ENCODE measurements at regions not wholly inside any gene's neighbourhood (a gene's known extent, or its start where the extent isn't known, plus 50 kb on each side); places are given as distances from the start of the nearest gene placed in this dataset.

DNA sequence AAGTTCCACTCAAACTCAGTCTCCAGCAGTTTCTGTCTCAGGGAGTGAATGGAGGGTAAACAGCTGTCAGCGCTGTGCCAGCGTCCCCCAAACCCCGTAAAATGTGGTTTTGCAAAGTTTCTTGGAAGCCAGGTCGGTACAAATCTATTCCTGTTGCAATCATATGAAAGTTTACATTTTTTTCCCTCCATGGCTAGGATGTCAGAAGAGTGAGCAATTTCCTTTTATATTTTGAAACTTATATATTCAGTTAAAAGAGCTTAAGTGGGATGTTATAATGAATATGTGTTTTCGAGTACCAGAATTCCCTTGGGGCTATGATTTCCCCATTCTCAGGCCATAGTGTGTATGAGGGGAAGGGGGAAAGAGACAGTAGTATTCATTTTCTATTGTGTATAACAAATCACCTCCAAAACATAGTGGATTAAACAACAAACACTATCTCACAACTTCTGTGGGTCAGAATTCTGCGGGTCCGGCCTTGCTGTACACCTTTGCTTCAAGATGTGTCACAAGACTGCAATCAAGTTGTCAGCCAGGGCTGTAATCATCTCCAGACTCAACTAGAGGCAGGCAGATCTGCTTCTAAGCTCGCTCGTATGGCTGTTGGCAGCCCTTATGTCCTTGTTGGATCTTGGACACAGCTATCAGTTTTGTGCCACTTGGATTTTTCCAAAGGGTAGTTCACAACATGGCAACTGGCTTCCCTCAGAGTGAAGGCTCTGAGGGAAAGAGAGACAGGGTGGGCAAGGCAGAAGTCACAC is 107.4 kb downstream of the SNX18 start:
- peak overlapping the region in 1 of 2 donors; percentile 77 for H3K4me3 Mint-ChIP-seq

DNA sequence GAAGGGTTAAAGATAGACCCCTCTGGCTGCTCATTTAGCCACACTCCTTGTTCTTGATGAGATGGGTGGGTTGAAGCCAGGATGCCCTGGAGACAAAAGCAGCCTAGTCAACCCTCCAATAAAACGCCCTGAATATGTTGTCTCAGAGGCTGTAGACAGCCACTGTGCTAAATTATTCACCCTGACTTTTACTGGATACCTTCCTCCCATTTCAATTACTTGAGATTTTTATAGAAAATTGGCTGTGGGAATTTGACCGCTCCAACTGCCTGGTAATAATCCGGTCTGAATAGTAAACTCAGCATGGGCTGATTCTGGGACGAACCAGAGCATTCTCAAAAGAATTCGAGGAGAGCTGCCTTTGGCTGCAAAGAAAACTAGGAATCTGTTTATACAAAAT is 104.2 kb downstream of the SNX18 start:
- Mint-ChIP-seq H3K27me3 (ENCODE audit: low read depth in 3 of 3) (peaks cover 0 to 1% (median 0%) of the 10 kb centered on the region in 3 donors), H3K4me3 (no peak overlapping the region), H3K4me1 (peaks cover 59% of the 10 kb centered on the region), H3K27ac (no peak overlapping the region), H3K36me3 (peaks cover 6 to 10% of the 10 kb centered on the region in 2 donors), H3K9me3 (peaks cover 7 to 10% (median 10%) of the 10 kb centered on the region in 7 donors)
- peaks cover 0 to 9% of the 10 kb centered on the region in 2 donors for H3K9me3 ChIP-seq (replicated peaks in 1 of 2; ENCODE audit: control insufficient read depth in 1 of 2, insufficient read depth in 1 of 2, low read length in 2 of 2)
- no peak overlapping the region for H2AFZ ChIP-seq (ENCODE audit: insufficient read depth, low read depth, low read length, poor library complexity, severe bottlenecking)
- TF ChIP-seq, protein P1, sequence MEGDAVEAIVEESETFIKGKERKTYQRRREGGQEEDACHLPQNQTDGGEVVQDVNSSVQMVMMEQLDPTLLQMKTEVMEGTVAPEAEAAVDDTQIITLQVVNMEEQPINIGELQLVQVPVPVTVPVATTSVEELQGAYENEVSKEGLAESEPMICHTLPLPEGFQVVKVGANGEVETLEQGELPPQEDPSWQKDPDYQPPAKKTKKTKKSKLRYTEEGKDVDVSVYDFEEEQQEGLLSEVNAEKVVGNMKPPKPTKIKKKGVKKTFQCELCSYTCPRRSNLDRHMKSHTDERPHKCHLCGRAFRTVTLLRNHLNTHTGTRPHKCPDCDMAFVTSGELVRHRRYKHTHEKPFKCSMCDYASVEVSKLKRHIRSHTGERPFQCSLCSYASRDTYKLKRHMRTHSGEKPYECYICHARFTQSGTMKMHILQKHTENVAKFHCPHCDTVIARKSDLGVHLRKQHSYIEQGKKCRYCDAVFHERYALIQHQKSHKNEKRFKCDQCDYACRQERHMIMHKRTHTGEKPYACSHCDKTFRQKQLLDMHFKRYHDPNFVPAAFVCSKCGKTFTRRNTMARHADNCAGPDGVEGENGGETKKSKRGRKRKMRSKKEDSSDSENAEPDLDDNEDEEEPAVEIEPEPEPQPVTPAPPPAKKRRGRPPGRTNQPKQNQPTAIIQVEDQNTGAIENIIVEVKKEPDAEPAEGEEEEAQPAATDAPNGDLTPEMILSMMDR (IDR thresholded peaks at IDR 0.05), result no peak
- H3K4me2 ChIP-seq (replicated peaks; ENCODE audit: extremely low read depth, low read length, poor library complexity, severe bottlenecking), result no peak overlapping the region
- H3K27ac ChIP-seq (ENCODE audit: low read depth in 1 of 2, low read length in 2 of 2), result no peak overlapping the region
- no peak overlapping the region for H3K9ac ChIP-seq (ENCODE audit: insufficient read depth, low read length, poor library complexity, severe bottlenecking)
- WGBS (ENCODE audit: insufficient coverage), result 96% methylated on average over 4 of the region's 5 CpGs
- H3K79me2 ChIP-seq (ENCODE audit: insufficient read depth, low read length), result no peaks in the 10 kb centered on the region
- intact Hi-C loops (cut with micrococcal nuclease), result no loop called here
- no peak overlapping the region for H3K4me3 ChIP-seq (replicated peaks in 1 of 3; ENCODE audit: low read depth in 2 of 3, low read length in 3 of 3)
- H3K4me1 ChIP-seq (ENCODE audit: control insufficient read depth in 1 of 2, insufficient read depth in 2 of 2, low read length in 2 of 2), result peaks cover 41 to 53% of the 10 kb centered on the region in 2 donors
- H3K27me3 ChIP-seq (ENCODE audit: control insufficient read depth in 2 of 2, insufficient read depth in 2 of 2, low read length in 2 of 2), result no peaks in the 10 kb centered on the region
- H3K36me3 ChIP-seq (replicated peaks in 1 of 2; ENCODE audit: control insufficient read depth in 1 of 2, insufficient read depth in 2 of 2, low read length in 2 of 2), result no peaks in the 10 kb centered on the region
- no peaks in the 10 kb centered on the region for H4K20me1 ChIP-seq (ENCODE audit: insufficient read depth, low read length)
- DNase-seq, result no peak

More for the DNA sequence above, 107.4 kb downstream of the SNX18 start:
- peak overlapping the region in 3 of 7 donors; percentile 17 to 75 (median 63) for H3K27ac Mint-ChIP-seq
- Histone ChIP-seq H3K4me3 (replicated peaks in 1 of 3; ENCODE audit: low read depth in 2 of 3, low read length in 3 of 3) (no peak overlapping the region), H4K20me1 (ENCODE audit: insufficient read depth, low read length) (no peaks in the 10 kb centered on the region), H3K79me2 (ENCODE audit: insufficient read depth, low read length) (no peaks in the 10 kb centered on the region), H3K36me3 (replicated peaks in 1 of 2; ENCODE audit: control insufficient read depth in 1 of 2, insufficient read depth in 2 of 2, low read length in 2 of 2) (no peaks in the 10 kb centered on the region), H3K27ac (ENCODE audit: low read depth in 1 of 2, low read length in 2 of 2) (no peak overlapping the region), H3K27me3 (ENCODE audit: control insufficient read depth in 2 of 2, insufficient read depth in 2 of 2, low read length in 2 of 2) (no peaks in the 10 kb centered on the region), H3K9me3 (replicated peaks in 1 of 2; ENCODE audit: control insufficient read depth in 1 of 2, insufficient read depth in 1 of 2, low read length in 2 of 2) (peaks cover 2% of the 10 kb centered on the region in 2 donors), H3K9ac (ENCODE audit: insufficient read depth, low read length, poor library complexity, severe bottlenecking) (no peak overlapping the region), H3K4me2 (replicated peaks; ENCODE audit: extremely low read depth, low read length, poor library complexity, severe bottlenecking) (no peak overlapping the region), H2AFZ (ENCODE audit: insufficient read depth, low read depth, low read length, poor library complexity, severe bottlenecking) (peak overlapping the region; percentile 13), H3K4me1 (ENCODE audit: control insufficient read depth in 1 of 2, insufficient read depth in 2 of 2, low read length in 2 of 2) (peaks cover 29 to 38% of the 10 kb centered on the region in 2 donors)
- intact Hi-C loops (cut with micrococcal nuclease), result no loop called here
- no peak for DNase-seq
- H3K36me3 Mint-ChIP-seq, result no peaks in the 10 kb centered on the region
- 93% methylated on average over 4 of the region's 9 CpGs for WGBS (ENCODE audit: insufficient coverage)
- peaks cover 2 to 8% (median 5%) of the 10 kb centered on the region in 7 donors for H3K9me3 Mint-ChIP-seq
- peaks cover 40% of the 10 kb centered on the region for H3K4me1 Mint-ChIP-seq
- peaks cover 0 to 1% (median 0%) of the 10 kb centered on the region in 3 donors for H3K27me3 Mint-ChIP-seq (ENCODE audit: low read depth in 3 of 3)
- TF ChIP-seq, protein P1 (IDR thresholded peaks at IDR 0.05), result no peak
